GM12878 (cell line): ENCODE measurements at regions not wholly inside any gene's neighbourhood (a gene's known extent, or its start where the extent isn't known, plus 50 kb on each side); places are given as distances from the start of the nearest gene placed in this dataset.

Source experiments
- CBFB ChIP-seq: IDR thresholded peaks from 2 replicates; pipeline ENCODE4 v1.6.1; 2016; ENCODE audit warnings: antibody characterized with exemption, low read depth
- CBX5 ChIP-seq: sonication (generic); IDR thresholded peaks from 2 replicates; pipeline ENCODE4 v1.6.1; 2016; ENCODE audit warnings: low read depth, moderate library complexity, mild to moderate bottlenecking, inconsistent platforms
- MEF2A ChIP-seq: IDR thresholded peaks from 2 replicates; pipeline ENCODE4 v1.6.1; 2011; ENCODE audit warnings: low read depth, mild to moderate bottlenecking, low read length, moderate library complexity; ENCODE audit not compliant: insufficient read depth
- PAX8 ChIP-seq: fragments of 450-650 bp; IDR thresholded peaks from 2 replicates; pipeline ENCODE4 v1.6.1; 2017; ENCODE audit warnings: mild to moderate bottlenecking, moderate library complexity
- SUZ12 ChIP-seq: fragments of 200-600 bp; sonication (generic); IDR thresholded peaks from one replicate; pipeline ENCODE4 v1.6.1; 2018; ENCODE audit warnings: antibody characterized with exemption, mild to moderate bottlenecking; ENCODE audit not compliant: unreplicated experiment
- TCF12 ChIP-seq: IDR thresholded peaks from 2 replicates; pipeline ENCODE4 v1.6.1; 2011; ENCODE audit warnings: low read depth, mild to moderate bottlenecking, low read length
- ZBED1 ChIP-seq: IDR thresholded peaks from 2 replicates; pipeline ENCODE4 v1.6.1; 2016; ENCODE audit warnings: borderline replicate concordance
- TF ChIP-seq, protein P1 (sequence below): fragments of 450-650 bp; IDR thresholded peaks from 2 replicates; pipeline ENCODE4 v1.6.1; 2017; ENCODE audit warnings: borderline replicate concordance
- TF ChIP-seq, protein P2 (sequence below): fragments of 450-650 bp; IDR thresholded peaks from 2 replicates; pipeline ENCODE4 v1.6.1; 2018; ENCODE audit warnings: borderline replicate concordance, mild to moderate bottlenecking; ENCODE audit not compliant: partially characterized antibody
- TF ChIP-seq, protein P3 (sequence below): fragments of 450-650 bp; IDR thresholded peaks from 2 replicates; pipeline ENCODE4 v1.6.1; 2017; ENCODE audit warnings: mild to moderate bottlenecking, low read depth, inconsistent platforms; ENCODE audit not compliant: poor library complexity, severe bottlenecking
- TF ChIP-seq, protein P4 (sequence below): fragments of 450-650 bp; IDR thresholded peaks from 2 replicates; pipeline ENCODE4 v1.6.1; 2018; ENCODE audit warnings: mild to moderate bottlenecking, low read depth, moderate library complexity; ENCODE audit not compliant: partially characterized antibody

DNA sequence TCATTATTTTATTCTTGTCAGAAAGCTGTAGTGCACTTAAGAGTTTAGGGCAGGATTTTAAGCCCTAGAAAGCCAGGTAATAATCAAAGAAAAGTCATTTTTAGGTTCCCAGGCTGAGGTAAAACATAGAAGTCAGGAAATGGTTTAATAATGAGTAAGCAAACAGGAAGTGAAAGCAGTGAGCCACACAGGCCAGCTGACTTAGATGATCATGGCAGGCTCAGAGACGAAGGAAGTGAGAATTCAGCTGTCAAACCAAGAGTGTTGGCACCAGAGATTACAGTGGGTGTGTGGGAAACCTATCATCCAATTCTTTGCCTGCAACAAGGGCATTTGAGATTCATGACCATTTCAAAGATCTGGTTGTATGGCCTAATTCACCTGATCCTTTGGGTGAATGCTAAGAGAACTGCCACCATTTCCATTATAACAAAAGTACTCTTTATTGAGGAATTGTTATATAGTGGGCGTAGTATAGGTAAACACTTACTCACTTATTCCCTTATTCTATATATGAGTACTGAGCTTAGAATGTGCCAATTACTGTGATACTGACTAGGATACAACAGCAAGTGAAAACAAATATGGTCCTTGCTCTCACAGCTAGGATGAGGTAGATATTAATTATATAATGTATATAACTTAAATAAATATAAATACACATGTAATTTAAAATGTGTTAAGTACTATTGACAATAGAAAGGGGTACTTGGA, 103.7 kb upstream of the EDNRB start (continued):
- TF ChIP-seq ZBED1 (peak; percentile 72; the same call in 1 of the 2 replicates), SUZ12 (no peak), TCF12 (peak; percentile 95), MEF2A (0 out of 2 replicates have a peak, but pooled peaks have one; percentile 58), PAX8 (no peak), CBFB (peak; percentile 28; the same call in 1 of the 2 replicates), CBX5 (peak; percentile 85; the same call in 1 of the 2 replicates)
- TF ChIP-seq, protein P1, sequence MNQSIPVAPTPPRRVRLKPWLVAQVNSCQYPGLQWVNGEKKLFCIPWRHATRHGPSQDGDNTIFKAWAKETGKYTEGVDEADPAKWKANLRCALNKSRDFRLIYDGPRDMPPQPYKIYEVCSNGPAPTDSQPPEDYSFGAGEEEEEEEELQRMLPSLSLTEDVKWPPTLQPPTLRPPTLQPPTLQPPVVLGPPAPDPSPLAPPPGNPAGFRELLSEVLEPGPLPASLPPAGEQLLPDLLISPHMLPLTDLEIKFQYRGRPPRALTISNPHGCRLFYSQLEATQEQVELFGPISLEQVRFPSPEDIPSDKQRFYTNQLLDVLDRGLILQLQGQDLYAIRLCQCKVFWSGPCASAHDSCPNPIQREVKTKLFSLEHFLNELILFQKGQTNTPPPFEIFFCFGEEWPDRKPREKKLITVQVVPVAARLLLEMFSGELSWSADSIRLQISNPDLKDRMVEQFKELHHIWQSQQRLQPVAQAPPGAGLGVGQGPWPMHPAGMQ = no peak
- TF ChIP-seq, protein P2, sequence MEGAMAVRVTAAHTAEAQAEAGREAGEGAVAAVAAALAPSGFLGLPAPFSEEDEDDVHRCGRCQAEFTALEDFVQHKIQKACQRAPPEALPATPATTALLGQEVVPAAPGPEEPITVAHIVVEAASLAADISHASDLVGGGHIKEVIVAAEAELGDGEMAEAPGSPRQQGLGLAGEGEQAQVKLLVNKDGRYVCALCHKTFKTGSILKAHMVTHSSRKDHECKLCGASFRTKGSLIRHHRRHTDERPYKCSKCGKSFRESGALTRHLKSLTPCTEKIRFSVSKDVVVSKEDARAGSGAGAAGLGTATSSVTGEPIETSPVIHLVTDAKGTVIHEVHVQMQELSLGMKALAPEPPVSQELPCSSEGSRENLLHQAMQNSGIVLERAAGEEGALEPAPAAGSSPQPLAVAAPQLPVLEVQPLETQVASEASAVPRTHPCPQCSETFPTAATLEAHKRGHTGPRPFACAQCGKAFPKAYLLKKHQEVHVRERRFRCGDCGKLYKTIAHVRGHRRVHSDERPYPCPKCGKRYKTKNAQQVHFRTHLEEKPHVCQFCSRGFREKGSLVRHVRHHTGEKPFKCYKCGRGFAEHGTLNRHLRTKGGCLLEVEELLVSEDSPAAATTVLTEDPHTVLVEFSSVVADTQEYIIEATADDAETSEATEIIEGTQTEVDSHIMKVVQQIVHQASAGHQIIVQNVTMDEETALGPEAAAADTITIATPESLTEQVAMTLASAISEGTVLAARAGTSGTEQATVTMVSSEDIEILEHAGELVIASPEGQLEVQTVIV = no peak
- TF ChIP-seq, protein P3, sequence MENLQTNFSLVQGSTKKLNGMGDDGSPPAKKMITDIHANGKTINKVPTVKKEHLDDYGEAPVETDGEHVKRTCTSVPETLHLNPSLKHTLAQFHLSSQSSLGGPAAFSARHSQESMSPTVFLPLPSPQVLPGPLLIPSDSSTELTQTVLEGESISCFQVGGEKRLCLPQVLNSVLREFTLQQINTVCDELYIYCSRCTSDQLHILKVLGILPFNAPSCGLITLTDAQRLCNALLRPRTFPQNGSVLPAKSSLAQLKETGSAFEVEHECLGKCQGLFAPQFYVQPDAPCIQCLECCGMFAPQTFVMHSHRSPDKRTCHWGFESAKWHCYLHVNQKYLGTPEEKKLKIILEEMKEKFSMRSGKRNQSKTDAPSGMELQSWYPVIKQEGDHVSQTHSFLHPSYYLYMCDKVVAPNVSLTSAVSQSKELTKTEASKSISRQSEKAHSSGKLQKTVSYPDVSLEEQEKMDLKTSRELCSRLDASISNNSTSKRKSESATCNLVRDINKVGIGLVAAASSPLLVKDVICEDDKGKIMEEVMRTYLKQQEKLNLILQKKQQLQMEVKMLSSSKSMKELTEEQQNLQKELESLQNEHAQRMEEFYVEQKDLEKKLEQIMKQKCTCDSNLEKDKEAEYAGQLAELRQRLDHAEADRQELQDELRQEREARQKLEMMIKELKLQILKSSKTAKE = peak; percentile 80
- TF ChIP-seq, protein P4, sequence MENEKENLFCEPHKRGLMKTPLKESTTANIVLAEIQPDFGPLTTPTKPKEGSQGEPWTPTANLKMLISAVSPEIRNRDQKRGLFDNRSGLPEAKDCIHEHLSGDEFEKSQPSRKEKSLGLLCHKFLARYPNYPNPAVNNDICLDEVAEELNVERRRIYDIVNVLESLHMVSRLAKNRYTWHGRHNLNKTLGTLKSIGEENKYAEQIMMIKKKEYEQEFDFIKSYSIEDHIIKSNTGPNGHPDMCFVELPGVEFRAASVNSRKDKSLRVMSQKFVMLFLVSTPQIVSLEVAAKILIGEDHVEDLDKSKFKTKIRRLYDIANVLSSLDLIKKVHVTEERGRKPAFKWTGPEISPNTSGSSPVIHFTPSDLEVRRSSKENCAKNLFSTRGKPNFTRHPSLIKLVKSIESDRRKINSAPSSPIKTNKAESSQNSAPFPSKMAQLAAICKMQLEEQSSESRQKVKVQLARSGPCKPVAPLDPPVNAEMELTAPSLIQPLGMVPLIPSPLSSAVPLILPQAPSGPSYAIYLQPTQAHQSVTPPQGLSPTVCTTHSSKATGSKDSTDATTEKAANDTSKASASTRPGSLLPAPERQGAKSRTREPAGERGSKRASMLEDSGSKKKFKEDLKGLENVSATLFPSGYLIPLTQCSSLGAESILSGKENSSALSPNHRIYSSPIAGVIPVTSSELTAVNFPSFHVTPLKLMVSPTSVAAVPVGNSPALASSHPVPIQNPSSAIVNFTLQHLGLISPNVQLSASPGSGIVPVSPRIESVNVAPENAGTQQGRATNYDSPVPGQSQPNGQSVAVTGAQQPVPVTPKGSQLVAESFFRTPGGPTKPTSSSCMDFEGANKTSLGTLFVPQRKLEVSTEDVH = no peak
